NCI-H2196 (cell line): ENCODE measurements at regions not wholly inside any gene's neighbourhood (a gene's known extent, or its start where the extent isn't known, plus 50 kb on each side); places are given as distances from the start of the nearest gene placed in this dataset.

Experiments
- DNase-seq: peaks from one replicate; lab custom pipeline; 2025; ENCODE audit not compliant: unreplicated experiment; lab: John Stamatoyannopoulos, UW

DNA sequence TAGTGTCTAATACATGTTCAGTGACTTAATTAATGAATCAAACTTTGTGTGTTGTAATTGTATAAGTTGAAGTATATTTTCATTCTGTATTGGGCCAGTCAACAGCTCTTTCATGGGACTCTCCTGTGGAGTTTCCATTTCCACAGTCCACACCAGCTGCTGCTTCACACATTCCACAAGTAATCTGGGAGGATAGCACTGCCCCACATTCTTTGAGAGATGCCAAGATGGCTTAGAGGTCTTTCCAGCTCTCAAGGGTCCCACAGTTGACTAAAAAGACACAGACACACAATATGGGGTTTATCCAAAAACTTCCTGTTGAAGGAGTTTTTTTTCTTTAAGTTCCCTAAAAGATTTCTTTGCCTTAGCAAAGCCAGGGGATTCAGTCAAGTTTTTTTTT lies 408.3 kb downstream of the AACS start:
- DNase-seq = no peak

DNA sequence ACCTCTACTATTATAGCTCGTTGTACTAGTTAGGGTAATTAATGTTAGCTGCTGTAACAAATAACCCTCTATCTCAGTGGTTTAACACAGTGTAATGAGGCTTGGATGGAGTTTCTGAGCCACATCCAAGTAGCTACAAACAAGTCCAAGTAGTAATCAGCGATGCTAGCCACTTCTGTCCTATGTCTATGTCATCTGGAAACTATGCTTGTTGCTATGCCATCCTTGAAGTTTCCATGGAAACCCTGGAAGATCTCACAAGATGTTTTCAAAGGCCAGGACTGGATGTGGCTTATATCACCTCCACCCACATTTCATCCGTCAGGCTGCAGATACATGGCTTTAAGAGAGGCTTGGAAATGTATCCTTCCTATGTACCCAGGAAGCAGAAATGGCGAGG lies 422.1 kb downstream of the AACS start:
- DNase-seq = no peak

DNA sequence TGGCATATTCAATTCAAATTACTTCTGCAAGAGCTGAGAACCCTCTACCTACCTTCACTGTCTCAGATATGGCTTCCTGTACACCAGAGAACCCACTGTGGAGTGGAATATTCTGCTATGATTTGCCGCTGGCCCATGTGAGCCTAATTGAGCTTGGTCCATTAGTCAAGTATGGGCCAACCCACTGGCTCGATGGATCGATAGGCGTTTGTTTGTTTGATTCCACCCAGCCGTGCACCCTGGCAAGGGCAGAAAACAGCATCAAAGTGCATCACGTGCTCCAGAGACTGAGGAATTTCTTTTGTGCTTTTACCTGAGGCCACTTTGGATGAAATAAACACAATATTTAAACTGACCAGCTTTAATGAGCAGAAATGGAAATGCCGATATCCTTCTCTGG lies 426.3 kb downstream of the AACS start:
- DNase-seq = no peak

- DNase-seq = no peak
Observed at GRCh38 chr12:125492354-125493270, 427.4 kb downstream of the AACS start.

GRCh38 chr12:125493704-125494308 lies 428.6 kb downstream of the AACS start:
- no peak for DNase-seq

DNA sequence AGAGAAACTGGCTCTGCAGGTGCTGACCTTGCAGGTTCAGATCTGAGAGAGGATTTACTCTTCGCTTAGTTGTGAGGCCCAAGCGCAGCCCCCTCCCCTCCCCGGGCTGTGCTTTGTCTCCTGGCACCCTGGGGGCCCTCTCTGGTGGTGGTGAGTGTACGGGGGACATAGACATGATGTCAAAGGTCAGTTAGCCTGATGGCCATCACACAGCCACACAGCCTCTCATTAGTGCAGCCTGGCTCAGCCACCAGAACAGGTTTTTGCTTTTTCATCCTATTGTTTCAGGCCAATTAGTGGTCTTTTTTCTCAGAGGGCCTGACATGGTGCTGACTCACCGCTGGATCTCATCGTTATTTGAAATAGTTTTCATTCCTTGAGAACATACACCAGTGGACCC lies 437.9 kb downstream of the AACS start:
- no peak for DNase-seq

GRCh38 chr12:125509195-125509594 lies 444.0 kb downstream of the AACS start:
- no peak for DNase-seq

DNA sequence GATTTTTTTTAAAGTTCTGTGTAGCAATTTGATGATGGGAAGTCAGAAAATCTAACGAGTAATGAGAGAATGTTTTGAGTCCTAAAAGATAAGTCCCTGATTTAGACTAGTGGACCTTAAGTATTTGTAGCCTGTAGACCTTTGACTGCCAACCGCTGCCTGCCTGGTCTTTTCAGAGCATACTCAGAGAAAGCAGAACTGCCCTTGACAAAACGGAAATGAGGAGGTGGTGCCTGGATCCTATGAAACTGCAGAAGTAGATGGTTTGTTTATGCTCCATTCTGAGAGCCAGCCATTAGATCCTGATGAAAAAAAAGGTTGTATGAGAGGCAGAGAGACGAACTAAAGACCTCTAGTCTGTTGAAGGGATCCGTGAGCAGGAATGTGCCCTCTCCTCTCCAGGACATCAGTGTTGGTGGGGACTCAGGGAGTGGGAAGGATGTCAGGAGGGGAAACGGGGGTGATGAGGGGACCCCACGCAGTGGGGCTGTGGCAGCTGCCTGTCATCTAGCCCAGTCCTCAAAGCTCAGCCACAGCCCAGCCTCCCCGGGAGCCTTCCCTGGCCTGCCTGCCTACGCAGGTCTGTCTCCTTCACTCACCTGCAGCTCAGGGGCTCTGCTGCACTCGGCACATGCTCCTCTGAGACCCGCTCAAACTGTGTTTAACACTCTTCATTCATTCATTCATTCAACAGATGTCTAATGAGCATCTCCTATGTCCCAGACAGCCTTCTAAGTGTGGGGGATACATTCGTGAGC lies 447.5 kb downstream of the AACS start:
- no peak for DNase-seq

GRCh38 chr12:125515887-125516286 lies 450.7 kb downstream of the AACS start:
- DNase-seq = no peak

- no peak for DNase-seq
Observed at GRCh38 chr12:125518074-125518473, 452.8 kb downstream of the AACS start.

- DNase-seq = no peak
Observed at GRCh38 chr12:125519026-125519651, 453.9 kb downstream of the AACS start.

- DNase-seq = no peak
Observed at GRCh38 chr12:125525879-125526278, 460.6 kb downstream of the AACS start.

- no peak for DNase-seq
Observed at GRCh38 chr12:125528281-125528680, 463.0 kb downstream of the AACS start.

- DNase-seq = no peak
Observed at GRCh38 chr12:125530201-125530600, 465.0 kb downstream of the AACS start.

- DNase-seq = no peak
Observed at GRCh38 chr12:125530876-125531275, 465.6 kb downstream of the AACS start.

- no peak for DNase-seq
Observed at GRCh38 chr12:125531574-125531973, 466.3 kb downstream of the AACS start.

GRCh38 chr12:125533434-125534029 lies 468.3 kb downstream of the AACS start:
- DNase-seq = peak; percentile 68

- no peak for DNase-seq
Observed at GRCh38 chr12:125538401-125539199, 473.4 kb downstream of the AACS start.

DNA sequence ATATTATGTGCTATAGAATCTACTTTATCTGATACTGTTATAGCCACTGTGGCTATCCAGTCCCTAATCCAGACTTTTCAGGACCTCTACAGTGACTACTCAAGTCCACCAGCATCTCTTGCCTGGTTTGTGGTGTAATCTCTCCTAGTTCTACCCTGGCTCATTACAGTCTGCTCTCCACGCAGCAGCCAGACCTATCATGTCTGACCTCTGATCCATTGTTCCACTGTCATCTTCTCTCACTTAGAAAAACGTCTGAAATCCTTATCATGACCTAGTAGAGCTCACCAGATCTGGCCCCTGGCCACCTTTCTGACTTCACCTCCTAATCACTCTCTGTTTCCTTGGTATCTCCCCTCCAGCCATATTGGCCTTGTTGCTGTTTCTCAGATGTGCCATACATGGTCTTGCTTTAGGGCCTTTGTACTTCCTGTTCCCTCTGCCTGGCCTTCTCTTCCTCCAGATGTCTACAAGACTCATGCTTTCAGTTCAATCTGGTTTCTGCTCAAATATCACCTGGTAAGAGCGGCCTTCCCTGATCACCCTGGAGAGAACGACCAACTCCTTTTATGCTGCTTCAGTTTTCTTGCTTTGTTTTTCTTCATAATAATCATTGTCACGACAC lies 475.5 kb downstream of the AACS start:
- DNase-seq = no peak

DNA sequence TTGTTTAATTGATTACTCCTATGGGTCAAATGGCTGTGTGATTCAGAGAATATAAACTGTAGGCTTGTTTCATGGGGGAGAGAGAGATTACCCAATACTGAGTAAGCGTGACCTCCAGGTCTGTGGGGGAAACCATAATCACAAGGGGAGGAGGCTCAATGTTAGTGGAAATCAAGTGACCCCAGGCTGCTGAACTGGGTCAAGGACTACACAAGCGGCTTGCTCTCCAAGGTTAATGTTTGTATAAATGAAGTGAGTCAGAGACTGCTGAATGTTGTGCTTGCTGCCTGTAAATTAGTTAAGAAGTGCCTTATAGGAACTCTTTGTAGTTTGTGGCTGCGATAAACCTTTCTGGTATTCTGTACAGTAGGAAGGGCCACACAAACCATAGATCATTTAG lies 479.7 kb downstream of the AACS start:
- DNase-seq = no peak
